ENCODE measurements at regions not wholly inside any gene's neighbourhood (a gene's known extent, or its start where the extent isn't known, plus 50 kb on each side); places are given as distances from the start of the nearest gene placed in this dataset.
"Not testable (repeated sequence)": the region's sequence is repeated elsewhere in the genome, so short reads cannot be mapped to it uniquely, and the experiment has no call there.

DNA sequence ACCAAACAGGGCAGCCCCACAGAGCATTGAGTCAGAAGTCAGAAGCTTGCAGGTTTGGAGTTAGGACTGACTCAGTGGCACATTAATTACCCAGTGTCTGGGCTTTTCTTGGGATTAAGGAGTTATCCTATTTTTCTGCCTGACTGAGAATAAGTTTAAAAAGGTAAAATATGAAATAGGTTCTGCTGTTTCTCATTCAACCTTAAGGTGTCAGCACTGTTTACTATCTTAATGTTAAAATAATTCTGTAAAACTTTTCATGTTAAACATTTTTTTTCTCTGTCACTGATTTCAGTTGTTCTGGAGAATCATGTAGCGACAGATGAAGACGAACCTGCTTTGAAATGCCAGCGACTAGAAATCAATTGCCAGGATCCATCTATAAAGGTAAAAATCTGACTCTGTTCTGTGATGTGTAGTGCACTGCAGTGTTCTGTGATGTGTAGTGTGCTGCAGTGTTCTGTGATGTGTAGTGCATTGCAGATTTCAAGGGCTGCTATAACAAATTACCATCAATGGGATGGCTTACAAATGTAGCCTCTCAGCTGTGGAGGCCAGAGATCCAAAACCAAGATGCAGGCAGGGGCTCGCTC is 128.0 kb downstream of the LAT start:
- TF ChIP-seq, protein P1, sequence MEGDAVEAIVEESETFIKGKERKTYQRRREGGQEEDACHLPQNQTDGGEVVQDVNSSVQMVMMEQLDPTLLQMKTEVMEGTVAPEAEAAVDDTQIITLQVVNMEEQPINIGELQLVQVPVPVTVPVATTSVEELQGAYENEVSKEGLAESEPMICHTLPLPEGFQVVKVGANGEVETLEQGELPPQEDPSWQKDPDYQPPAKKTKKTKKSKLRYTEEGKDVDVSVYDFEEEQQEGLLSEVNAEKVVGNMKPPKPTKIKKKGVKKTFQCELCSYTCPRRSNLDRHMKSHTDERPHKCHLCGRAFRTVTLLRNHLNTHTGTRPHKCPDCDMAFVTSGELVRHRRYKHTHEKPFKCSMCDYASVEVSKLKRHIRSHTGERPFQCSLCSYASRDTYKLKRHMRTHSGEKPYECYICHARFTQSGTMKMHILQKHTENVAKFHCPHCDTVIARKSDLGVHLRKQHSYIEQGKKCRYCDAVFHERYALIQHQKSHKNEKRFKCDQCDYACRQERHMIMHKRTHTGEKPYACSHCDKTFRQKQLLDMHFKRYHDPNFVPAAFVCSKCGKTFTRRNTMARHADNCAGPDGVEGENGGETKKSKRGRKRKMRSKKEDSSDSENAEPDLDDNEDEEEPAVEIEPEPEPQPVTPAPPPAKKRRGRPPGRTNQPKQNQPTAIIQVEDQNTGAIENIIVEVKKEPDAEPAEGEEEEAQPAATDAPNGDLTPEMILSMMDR (IDR thresholded peaks at IDR 0.05) = no peak
- TF ChIP-seq EP300 (IDR thresholded peaks at IDR 0.05) (no peak), POLR2A (IDR thresholded peaks at IDR 0.05) (no peak), POLR2AphosphoS5 (IDR thresholded peaks at IDR 0.05) (no peak)
- WGBS = 93% methylated on average over 4 of the region's 4 CpGs
- no peaks in the 10 kb centered on the region for H3K9me3 ChIP-seq
- H3K27me3 ChIP-seq = no peaks in the 10 kb centered on the region
- DNase-seq (ENCODE audit: low spot score in 2 of 2) = no peak
- H3K27ac ChIP-seq = no peak overlapping the region
- no peaks in the 10 kb centered on the region for H3K36me3 ChIP-seq
- H3K4me3 ChIP-seq = no peak overlapping the region
- peaks cover 20% of the 10 kb centered on the region for H3K4me1 ChIP-seq

DNA sequence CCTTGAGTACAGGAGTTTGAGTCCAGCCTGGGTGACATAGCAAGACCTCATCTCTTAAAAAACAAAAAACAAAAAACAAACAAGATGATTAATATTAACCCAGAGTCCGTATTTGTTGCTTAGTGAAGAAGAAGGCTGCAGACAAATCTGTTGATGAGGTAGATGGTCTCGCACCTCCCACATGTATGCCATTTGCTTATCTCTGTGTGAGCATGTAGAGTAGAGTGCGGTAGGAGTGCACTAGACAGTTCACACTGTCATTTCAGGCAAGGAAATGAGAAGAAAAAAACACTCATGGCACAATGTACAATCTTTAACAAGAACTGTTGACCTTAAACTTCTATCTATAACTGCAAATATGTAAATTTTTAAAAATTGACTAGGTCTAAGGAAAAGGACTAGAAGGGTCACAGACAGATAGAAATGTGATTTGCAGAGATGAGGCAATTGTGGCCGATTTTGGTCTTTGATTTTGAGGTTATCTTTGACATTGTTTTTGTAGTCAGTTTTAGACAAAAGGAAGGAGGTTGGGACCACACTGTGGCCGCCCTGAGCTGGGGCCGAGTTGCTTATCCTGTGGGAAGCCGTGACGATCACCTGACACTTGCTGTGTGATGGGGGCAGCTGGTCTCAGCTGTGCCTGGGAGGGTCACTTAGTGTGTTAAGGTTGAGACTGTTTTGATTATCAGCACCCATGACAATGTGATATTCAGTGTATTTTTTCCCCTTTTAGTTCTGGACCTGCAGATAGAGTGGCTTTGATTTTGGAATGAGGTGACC is 127.2 kb downstream of the LAT start:
- not testable (repeated sequence) for DNase-seq (ENCODE audit: low spot score in 2 of 2); H3K27ac ChIP-seq
- WGBS = 77% methylated on average over 8 of the region's 8 CpGs

DNA sequence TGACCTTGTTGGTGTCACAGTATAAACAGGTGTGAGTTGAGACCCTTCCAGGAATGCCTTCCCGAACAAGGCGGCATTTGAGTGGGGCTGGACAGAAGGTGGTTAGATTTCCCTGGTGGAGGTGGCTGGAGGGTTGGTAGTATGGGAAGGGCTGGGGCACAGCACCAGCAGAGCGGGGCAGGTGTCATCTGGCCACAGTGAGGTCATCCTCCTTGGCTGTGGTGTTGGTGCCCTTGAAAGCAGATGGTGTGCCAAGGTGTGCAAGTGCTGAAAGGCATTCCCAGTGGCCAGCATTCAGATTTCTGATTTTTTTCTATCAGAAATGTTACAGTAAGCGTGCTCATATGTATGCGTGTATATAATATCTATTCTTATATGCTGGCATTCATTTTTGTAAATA is 126.6 kb downstream of the LAT start:
- Histone ChIP-seq H3K27ac (no peak overlapping the region), H3K9me3 (no peaks in the 10 kb centered on the region), H3K4me3 (no peak overlapping the region), H3K27me3 (peaks cover 4% of the 10 kb centered on the region), H3K36me3 (no peaks in the 10 kb centered on the region), H3K4me1 (peaks cover 20% of the 10 kb centered on the region)
- DNase-seq (ENCODE audit: low spot score in 2 of 2) = no peak
- no peak for TF ChIP-seq POLR2AphosphoS5 (IDR thresholded peaks at IDR 0.05)
- TF ChIP-seq, protein P1 (IDR thresholded peaks at IDR 0.05) = no peak
- no peak for TF ChIP-seq EP300 (IDR thresholded peaks at IDR 0.05)
- TF ChIP-seq POLR2A (IDR thresholded peaks at IDR 0.05) = no peak
- 98% methylated on average over 5 of the region's 5 CpGs for WGBS

More for the DNA sequence above, 127.2 kb downstream of the LAT start:
- H3K9me3 ChIP-seq, H3K4me3 ChIP-seq, H3K27me3 ChIP-seq, H3K36me3 ChIP-seq: not testable (repeated sequence)
- peaks cover 20% of the 10 kb centered on the region for H3K4me1 ChIP-seq

- H3K27ac ChIP-seq; H3K36me3 ChIP-seq; DNase-seq (ENCODE audit: low spot score in 2 of 2); H3K9me3 ChIP-seq; H3K4me3 ChIP-seq; H3K4me1 ChIP-seq; H3K27me3 ChIP-seq: not testable (repeated sequence)
- 54% methylated on average over 6 of the region's 6 CpGs for WGBS
These were observed 123.8 kb downstream of the LAT start for GRCh38 chr16:29108625-29109169.

DNA sequence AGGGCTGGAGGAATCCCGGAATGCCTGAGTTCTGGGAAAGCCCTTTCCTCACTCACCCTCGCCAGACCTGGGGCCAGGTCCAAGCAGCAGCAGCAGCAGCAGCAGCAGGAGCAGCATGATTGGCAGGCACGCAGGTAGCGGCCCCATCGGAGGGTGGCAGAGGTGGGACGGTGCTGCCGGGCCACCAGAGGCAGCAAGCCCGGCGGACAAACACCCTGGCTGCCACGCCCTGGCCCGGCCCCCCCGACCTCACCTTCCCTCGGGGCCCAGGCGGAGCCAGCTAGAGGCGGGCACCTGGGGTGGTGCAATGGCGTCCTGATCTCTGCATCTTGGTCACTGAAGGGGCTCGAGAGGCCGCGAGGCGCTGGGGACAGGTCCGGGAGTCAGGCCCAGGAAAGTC is 122.4 kb downstream of the LAT start:
- TF ChIP-seq POLR2AphosphoS5 (IDR thresholded peaks at IDR 0.05) (no peak), POLR2A (IDR thresholded peaks at IDR 0.05) (no peak), EP300 (IDR thresholded peaks at IDR 0.05) (no peak)
- TF ChIP-seq, protein P1 (IDR thresholded peaks at IDR 0.05) = no peak
- H3K4me1 ChIP-seq = no peaks in the 10 kb centered on the region
- peaks cover 3% of the 10 kb centered on the region for H3K36me3 ChIP-seq
- H3K27ac ChIP-seq = no peak overlapping the region
- WGBS = 50% methylated on average over 5 of the region's 21 CpGs
- peaks cover 4% of the 10 kb centered on the region for H3K27me3 ChIP-seq
- DNase-seq (ENCODE audit: low spot score in 2 of 2) = no peak
- no peaks in the 10 kb centered on the region for H3K9me3 ChIP-seq
- no peak overlapping the region for H3K4me3 ChIP-seq

DNA sequence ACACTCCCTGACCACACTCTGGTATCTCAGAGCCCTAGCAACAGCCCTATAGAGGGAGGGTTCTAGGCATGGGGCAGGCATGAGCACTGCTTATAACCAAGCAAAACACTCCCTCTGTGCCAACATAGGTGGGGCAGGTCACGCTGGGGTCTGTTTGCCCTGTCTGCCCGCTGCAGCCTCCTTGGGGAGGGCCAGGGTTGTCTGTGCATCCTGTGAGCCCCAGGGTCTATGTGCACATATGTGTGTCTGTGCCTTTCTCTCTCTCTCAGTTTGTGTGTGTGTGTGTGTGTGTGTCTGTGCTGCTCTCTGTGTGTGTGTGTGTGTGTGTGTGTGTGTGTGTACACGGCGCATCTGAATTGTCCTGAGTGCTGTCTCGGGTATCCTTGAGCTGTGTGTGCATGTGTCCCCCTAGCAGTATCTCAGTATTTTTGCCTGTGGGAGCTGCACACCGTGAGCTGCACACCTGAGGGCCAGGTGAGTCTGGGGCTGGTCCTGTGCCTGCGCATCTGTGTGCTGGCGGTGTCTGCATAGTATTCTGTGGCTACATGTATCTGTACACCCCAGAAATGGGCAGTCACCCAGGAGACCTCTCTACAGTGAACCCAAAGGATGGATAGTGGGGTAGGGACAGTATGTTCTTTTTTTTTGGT is 121.5 kb downstream of the LAT start:
- H3K4me1 ChIP-seq; H3K36me3 ChIP-seq; H3K4me3 ChIP-seq; H3K9me3 ChIP-seq; DNase-seq (ENCODE audit: low spot score in 2 of 2); H3K27me3 ChIP-seq; H3K27ac ChIP-seq: not testable (repeated sequence)
- no CpG with 5 or more reads among the region's 8 CpGs for WGBS

GRCh38 chr16:29104600-29104999 is 119.7 kb downstream of the LAT start:
- not testable (repeated sequence) for H3K4me1 ChIP-seq; H3K27ac ChIP-seq; H3K27me3 ChIP-seq; H3K9me3 ChIP-seq; DNase-seq (ENCODE audit: low spot score in 2 of 2); H3K4me3 ChIP-seq; H3K36me3 ChIP-seq
- 85% methylated on average over 2 of the region's 4 CpGs for WGBS

GRCh38 chr16:29097965-29098364 is 113.1 kb downstream of the LAT start:
- not testable (repeated sequence) for DNase-seq (ENCODE audit: low spot score in 2 of 2); H3K4me1 ChIP-seq; H3K36me3 ChIP-seq; H3K4me3 ChIP-seq; H3K9me3 ChIP-seq; H3K27me3 ChIP-seq; H3K27ac ChIP-seq
- WGBS = 89% methylated on average over 1 of the region's 3 CpGs

GRCh38 chr16:29094729-29095624 is 110.1 kb downstream of the LAT start:
- WGBS = 19% methylated on average over 9 of the region's 13 CpGs
- not testable (repeated sequence) for DNase-seq (ENCODE audit: low spot score in 2 of 2); H3K4me1 ChIP-seq

More at GRCh38 chr16:29094729-29095624, 110.1 kb downstream of the LAT start:
- H3K27me3 ChIP-seq, H3K36me3 ChIP-seq, H3K9me3 ChIP-seq, H3K27ac ChIP-seq, H3K4me3 ChIP-seq: not testable (repeated sequence)

Measured in suprapubic skin (tissue), 4 donors.